HFF-Myc (cell line): ENCODE measurements at regions not wholly inside any gene's neighbourhood (a gene's known extent, or its start where the extent isn't known, plus 50 kb on each side); places are given as distances from the start of the nearest gene placed in this dataset.

Experiments
- DNase-seq: peaks from one replicate; pipeline ENCODE4 v3.0.0-alpha.2; 2011; ENCODE audit warnings: low read depth; ENCODE audit errors: extremely low read depth
- H3K4me3 ChIP-seq: replicated peaks from 2 replicates; pipeline ENCODE4 v1.5.1; 2011; ENCODE audit warnings: low read depth, mild to moderate bottlenecking, control low read depth, low read length
- CTCF ChIP-seq: IDR thresholded peaks from 2 replicates; pipeline ENCODE4 v1.5.1; 2012; ENCODE audit warnings: mild to moderate bottlenecking, low read depth, low read length, control low read depth; ENCODE audit errors: missing control alignments

GRCh38 chrX:20363275-20363674, 96.6 kb upstream of the RPS6KA3 start:
- H3K4me3 ChIP-seq: no peak overlapping the region
- no peak for TF ChIP-seq CTCF
- no peak for DNase-seq

DNA sequence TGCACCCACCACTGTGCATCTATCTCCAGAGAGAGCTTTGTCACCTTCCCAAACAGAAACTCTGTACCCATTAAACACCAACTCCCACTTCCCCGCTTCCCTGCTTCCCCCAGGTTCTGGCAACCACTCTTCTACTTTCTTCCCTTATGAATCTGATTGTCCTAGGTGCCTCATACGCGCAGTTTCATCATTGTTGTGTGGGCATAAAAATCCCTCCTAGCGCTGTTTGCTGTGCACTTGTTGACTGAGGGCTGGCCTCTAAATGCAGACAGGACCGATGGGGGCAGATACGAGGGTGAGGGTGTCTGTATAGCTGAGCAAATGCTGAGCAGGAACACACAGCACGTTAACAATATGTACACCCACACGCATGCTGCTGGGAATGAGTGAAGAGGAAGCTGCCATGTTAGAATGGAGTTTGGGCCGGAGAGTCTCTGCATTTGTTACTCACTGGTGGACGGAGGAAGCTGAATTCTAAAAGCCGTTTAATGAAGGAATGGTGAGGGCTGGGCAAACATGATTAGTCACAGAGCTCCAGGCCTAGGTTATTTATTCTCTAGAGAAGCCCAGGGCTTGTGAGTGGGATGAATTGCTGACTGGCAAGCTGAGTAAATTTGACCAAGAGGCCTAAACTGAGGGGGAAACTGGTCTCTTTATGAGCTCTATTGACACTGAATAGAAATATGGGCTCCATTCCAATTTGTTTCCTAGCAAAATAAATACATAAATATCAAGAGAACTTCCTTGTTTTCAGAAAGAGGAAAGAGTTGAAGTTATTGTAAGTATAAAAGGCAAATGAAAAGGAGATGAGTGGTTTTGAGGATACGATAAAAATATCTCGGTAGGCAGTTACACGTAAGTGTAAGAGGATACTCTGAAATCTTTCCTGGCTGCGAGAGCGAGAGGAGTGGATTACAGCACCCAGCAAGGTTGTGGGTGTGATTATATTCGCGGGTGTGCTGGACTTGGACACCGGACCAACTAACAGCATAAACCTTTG, 95.9 kb upstream of the RPS6KA3 start:
- no peak for DNase-seq
- H3K4me3 ChIP-seq: no peak overlapping the region
- TF ChIP-seq CTCF: no peak

DNA sequence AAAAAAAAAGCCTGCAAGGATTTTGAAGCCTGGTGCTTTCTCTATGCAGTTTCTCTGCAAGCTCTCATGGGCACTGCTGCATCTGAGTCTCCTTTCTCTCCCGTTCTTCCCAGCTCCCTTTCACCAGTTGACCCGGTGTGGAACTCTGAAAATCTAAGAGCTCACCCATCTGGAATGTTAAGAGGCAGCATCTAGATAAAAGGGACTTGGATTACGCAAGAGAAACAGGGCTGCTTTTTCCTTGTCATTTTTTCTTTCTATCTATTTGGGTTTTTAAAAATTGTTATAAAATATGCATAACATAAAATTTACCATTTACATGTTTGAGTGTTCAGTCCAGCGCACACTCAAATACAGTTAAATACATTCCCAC, 95.2 kb upstream of the RPS6KA3 start:
- DNase-seq: no peak
- no peak for TF ChIP-seq CTCF

GRCh38 chrX:20361081-20361889, 94.6 kb upstream of the RPS6KA3 start:
- no peak overlapping the region for H3K4me3 ChIP-seq
- no peak for TF ChIP-seq CTCF
- no peak for DNase-seq

More for the DNA sequence above, 95.2 kb upstream of the RPS6KA3 start:
- no peak overlapping the region for H3K4me3 ChIP-seq

- no peak for DNase-seq
- no peak for TF ChIP-seq CTCF
Observed at GRCh38 chrX:20355187-20355586, 88.5 kb upstream of the RPS6KA3 start.

DNA sequence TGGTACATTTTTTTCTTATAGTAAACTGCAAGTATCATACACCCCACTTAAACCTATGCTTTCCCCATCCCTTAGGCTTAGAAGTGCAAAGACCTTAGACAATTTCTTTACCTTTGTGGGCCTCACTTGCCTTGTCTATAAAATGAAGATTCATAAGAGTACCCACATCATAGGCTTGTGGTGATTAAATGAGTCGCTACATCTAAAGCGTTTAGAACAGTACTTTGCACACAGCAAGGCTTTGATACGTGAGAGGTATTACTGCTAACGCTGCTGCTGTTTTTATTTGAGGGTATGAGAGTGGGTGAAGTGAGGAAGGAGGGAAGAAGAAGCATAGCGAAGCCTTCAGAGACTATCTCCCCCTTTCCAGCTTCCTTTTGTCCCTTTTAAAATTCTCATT, 87.8 kb upstream of the RPS6KA3 start:
- DNase-seq: no peak
- no peak for TF ChIP-seq CTCF
- H3K4me3 ChIP-seq: no peak overlapping the region

More at GRCh38 chrX:20355187-20355586, 88.5 kb upstream of the RPS6KA3 start:
- H3K4me3 ChIP-seq: no peak overlapping the region
